Medulla oblongata (tissue), 1 donor: ENCODE measurements at regions not wholly inside any gene's neighbourhood (a gene's known extent, or its start where the extent isn't known, plus 50 kb on each side); places are given as distances from the start of the nearest gene placed in this dataset.
"Not testable (repeated sequence)": the region's sequence is repeated elsewhere in the genome, so short reads cannot be mapped to it uniquely, and the experiment has no call there.

ENCODE experiments used
- DNase-seq: peaks from one replicate; pipeline ENCODE4 v3.0.0-alpha.2; 2015; ENCODE audit errors: extremely low spot score

DNA sequence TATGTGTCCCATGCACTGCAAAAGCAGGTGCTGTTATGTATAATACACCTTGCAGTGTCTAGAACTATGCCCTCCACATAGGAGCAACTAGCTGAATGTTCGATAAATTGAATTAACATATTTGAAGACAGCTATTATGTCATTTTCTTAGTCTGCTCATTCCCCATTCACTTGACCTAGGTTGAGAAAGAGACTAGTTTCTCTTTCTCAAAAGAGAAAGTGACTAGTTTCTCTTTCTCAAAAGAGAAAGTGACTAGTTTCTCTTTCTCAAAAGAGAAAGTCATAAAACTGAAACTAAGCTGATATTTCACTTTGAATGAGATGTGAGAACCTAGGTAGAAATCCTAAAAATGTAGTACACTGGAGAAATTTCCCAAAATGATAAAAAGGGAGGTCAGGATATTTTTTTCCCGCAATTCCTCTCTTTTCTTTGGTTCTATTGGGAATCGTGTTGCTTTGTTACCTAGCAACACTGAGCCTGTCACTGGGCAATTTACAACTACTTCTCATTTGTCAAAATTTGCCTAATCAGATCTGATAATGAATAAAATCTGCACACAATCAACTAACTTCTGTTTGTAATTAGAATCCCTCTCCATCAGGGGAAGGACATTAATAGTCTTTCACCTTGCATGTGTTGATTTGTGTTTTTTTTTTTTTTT lies 132.0 kb upstream of the GRIA1 start:
- DNase-seq = no peak

DNA sequence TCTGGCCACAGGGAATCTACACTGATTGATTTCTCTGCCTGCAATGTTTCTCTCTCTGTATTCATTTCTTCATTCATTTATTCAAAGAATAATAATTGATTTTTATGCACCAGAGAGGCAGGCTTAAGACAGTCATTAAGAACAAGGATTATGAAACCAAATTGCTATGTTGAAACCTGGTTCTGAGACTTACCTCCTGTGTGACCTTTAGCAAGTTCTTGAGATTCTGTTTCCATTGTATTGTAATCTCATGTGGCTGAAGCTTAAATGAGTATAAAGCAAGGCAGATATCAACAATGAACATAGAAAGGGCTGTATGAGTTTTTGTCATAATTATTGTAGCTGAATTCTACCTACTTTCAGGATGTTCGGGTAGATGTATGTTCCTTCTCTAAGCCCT lies 129.6 kb upstream of the GRIA1 start:
- DNase-seq = no peak

GRCh38 chr5:153361735-153362409 lies 128.6 kb upstream of the GRIA1 start:
- DNase-seq = no peak

DNA sequence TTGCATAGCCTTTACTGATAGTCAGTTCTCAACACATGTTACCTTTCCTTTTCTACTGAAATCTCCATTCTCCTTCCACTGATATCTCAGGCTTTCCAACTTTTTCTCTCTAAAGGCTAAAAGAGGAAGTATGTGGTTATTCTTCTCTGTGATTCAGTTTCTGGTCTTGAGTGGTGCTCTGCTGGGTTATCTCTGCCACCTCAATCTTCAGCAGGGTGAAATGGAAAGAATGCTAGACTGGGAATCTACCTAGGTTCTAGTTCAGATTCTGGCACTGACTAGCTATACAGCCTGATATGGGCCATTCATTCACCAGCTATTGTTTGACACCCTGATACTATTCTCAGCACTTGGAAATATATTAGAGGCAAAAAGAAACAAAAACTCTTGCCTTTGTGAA lies 124.9 kb upstream of the GRIA1 start:
- no peak for DNase-seq

- DNase-seq = no peak
Observed at GRCh38 chr5:153367466-153367865, 123.0 kb upstream of the GRIA1 start.

- DNase-seq = no peak
Observed at GRCh38 chr5:153372425-153373129, 117.9 kb upstream of the GRIA1 start.

GRCh38 chr5:153373130-153373498 lies 117.4 kb upstream of the GRIA1 start:
- no peak for DNase-seq

DNA sequence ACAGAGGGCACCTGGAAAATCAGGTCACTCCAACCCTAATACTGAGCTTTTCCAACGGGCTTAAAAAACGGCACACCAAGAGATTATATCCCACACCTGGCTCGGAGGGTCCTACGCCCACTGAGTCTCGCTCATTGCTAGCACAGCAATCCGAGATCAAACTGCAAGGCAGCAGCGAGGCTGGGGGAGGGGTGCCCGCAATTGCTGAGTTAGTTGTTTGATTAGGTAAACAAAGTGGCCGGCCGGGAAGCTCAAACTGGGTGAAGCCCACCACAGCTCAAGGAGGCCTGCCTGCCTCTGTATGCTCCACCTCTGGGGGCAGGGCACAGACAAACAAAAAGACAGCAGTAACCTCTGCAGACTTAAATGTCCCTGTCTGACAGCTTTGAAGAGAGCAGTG lies 108.8 kb upstream of the GRIA1 start:
- DNase-seq = not testable (repeated sequence)

- DNase-seq = no peak
Observed at GRCh38 chr5:153390569-153390968, 99.9 kb upstream of the GRIA1 start.

GRCh38 chr5:153399595-153399994 lies 90.9 kb upstream of the GRIA1 start:
- DNase-seq = no peak

GRCh38 chr5:153400931-153401330 lies 89.5 kb upstream of the GRIA1 start:
- DNase-seq = no peak

GRCh38 chr5:153402550-153402949 lies 87.9 kb upstream of the GRIA1 start:
- DNase-seq = no peak

DNA sequence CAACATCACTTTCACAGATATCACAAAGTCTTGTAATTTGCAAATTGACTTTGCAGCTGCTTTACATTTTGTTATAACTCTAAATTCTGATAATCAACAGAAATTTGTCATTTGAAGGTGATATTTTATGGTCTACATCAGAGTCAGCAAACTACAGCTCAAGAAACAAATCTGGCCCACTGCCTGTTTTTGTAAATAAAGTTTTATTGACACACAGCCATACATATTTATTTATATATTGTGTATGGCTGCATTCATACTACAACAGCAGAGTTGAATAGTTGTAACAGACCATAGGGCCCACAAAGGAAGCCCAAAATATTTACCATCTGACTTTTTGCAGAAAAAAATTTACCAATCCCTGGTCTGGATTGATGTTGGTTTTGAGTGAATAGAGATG lies 87.0 kb upstream of the GRIA1 start:
- DNase-seq = no peak

DNA sequence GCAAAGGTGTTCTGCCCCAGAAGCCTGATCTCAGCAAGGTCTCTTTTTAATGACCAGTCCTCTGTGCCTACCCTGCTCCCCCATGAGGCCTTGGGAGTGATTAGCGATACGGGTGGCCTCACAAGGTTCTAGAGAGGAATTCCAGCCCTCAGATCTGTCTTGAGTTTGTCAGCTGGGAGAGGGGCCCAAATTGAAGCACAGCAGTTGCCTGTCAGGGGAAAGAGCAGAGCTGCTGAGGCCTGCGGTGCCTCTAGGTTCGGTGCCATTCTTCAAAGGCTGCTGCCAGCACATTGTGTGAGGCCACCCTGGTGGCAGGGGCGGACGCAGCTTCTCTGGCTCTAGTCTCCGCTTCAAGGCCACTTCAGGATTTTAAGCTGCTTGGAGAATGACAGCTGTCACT lies 85.7 kb upstream of the GRIA1 start:
- no peak for DNase-seq

- no peak for DNase-seq
Observed at GRCh38 chr5:153421676-153422075, 68.8 kb upstream of the GRIA1 start.

- no peak for DNase-seq
Observed at GRCh38 chr5:153425914-153426313, 64.6 kb upstream of the GRIA1 start.

DNA sequence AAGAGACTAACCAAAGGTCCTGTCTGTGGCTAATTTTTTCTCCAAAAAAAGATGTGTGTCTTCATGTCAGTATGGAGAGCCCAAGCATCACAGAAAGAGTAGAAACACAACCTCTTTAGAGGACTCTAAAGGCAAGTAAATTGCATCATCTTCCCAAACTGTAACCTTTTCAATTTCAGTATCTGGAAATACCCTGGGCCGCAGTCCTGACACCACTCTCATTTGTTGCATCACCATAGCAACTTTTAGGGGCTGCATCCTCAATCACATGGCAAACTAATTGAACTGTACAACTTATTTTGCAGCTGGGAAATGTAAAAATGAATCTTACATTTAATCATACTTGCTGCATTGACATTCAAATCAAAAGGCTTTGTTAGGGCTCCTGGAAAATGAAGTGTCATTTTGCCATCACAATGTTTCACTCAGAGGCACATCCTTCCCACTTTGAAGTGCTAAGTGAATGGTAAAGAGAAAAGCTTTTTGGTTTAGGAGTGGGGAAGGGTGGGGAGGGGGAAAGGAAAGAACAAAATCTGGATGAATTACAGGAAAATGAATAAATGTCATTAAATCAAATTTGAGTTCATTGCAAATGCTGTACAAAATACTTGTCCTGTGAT lies 60.6 kb upstream of the GRIA1 start:
- DNase-seq = no peak

DNA sequence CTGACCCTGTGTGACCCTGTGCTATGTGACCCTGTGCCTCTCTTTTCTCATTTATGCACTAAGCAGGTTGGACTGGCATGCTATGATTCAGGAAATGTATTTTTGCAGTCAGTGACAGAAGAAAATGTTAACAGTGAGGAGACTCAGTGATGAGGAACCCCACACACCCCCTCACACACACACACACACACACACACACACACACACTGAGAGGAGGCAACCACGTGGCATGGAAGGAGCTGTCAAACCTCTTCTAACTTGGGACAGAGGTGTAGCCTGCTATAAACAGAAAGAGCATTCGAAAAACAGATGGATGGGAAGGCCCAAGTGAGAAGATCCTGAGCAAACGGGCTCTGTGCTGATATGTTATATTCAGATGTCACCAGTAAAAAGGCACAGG lies 57.9 kb upstream of the GRIA1 start:
- DNase-seq = no peak

DNA sequence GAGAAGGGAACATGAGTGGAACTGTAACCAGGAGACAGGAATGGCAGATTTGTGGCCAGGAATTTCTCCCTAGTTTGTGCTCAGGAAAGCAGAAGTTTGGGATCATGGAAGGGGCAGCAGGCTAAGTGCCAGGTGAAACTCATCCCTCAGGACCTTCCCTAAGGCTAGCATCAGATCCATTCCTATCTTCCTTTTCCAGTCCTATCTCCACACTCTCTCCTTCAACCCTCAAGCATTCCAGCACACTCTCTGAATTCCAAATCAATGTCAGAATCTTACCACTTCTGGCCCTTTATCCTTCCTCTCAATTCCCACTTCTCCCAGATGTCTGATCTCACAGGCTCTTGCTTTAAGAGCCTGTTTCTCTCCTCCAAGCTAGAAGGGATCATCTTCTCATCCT lies 53.2 kb upstream of the GRIA1 start:
- DNase-seq = no peak

DNA sequence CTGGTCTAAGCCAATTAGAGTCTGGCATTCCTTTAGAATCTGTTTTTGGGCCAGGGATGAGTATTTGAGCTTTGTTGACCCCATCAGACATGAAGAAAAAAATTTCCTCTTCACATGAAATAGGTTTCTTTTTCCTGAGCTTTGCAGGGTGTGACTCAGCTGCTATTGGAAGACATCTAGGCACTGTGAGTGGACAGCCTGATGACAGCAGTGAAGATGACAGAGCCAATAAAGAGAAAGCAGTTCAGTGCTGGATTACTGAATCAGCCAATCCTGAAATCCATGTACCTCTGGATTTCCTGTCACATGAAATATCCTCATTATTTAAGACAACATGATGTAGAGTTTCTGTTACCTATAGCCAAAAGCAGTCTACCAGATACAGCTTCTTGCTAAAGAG lies 51.3 kb upstream of the GRIA1 start:
- no peak for DNase-seq
